DMS 273 treated with DMSO at 0.1 percent for 48 hours (cell line): ENCODE measurements at regions not wholly inside any gene's neighbourhood (a gene's known extent, or its start where the extent isn't known, plus 50 kb on each side); places are given as distances from the start of the nearest gene placed in this dataset.
"Not testable (repeated sequence)": the region's sequence is repeated elsewhere in the genome, so short reads cannot be mapped to it uniquely, and the experiment has no call there.

Experiments used
- DNase-seq: peaks from one replicate; lab custom pipeline; 2025; lab: John Stamatoyannopoulos, UW

- DNase-seq = no peak
Observed at GRCh38 chr3:191076903-191077552, 122.0 kb upstream of the OSTN start.

- no peak for DNase-seq
Observed at GRCh38 chr3:191074511-191074910, 124.5 kb upstream of the OSTN start.

GRCh38 chr3:191070762-191071403 is 128.2 kb upstream of the OSTN start:
- DNase-seq = no peak

DNA sequence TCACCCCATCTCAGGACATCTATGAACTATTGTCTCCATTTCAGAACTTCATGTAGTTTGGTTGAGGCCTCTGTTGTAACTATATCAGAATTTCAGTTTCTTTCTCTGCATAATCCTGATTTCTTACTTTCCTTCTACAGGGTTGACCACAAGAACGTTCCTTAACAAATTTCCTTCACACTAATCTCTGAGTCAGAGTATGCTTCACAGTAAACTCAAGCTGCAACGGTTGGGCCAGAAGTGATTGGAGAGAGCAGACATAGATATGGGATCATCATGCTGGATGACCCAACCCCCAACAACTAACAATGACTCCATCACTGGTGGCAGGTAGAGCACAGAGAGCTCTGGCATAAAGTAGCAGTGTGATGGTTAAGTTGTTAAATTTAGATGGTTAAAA is 128.8 kb upstream of the OSTN start:
- no peak for DNase-seq

GRCh38 chr3:191068946-191069813 is 129.9 kb upstream of the OSTN start:
- no peak for DNase-seq

DNA sequence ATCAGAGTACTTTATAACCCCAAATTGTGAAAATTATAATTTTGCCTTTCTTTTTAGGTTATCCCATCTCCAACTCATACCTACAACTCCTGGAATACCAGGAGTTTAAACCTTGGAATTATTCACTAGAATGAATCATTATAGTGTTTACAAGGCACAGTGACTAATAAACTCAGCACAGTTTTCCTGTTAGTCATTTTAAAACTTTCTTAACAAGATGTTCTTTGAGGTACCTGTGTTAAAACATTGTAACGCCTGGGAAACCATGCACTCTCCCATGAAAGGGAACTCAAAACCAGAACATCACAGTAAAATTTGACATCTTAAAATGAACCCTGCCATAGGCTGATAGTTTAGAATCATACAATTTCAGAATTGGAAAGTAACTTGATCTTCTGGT is 132.4 kb upstream of the OSTN start:
- DNase-seq = no peak

DNA sequence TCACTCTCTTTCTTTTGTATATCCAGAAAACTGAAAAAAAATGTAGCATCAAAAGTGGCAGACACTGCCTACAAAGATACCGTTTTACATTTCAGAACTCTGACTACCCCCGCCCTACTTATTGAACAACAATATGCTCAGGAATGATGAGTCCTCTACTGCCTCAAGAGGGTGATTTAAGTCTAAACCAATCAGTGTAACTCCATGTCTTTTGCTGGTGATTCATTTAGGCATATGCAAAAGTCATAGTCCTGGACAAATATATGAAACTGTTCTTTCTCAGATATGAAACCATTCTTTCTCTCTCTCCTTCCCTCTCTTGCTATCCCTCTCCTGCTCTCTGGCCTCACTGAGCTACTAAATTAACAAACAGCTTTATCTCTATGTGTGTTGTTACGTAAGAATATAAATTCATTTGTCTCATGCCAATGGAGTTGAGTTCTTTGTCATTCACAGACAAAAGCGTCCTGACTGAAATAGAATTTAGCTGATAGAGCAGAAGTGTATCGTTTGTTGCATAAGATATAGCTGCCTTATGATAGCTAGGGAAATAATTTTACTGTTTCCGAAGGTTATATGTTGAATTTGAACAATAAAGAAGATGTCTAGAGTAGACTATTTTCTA is 133.7 kb upstream of the OSTN start:
- no peak for DNase-seq

DNA sequence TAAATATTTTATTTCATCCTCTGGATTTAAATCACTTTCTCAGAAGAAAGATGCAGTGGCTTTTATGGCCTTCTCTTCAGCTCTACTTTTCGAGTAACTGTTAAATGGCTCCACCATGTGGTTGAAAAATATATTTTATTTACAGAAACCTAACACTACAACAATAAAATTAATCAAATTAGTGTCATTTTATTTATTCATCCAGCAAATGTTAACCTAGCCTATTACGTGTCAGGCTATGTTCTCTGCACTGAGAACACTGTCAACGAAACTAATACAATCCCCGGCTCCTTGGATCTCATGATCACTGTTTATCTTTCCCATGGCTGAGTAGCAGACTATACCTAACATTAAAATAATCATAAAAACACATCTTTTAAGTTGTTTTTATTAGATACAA is 148.0 kb upstream of the OSTN start:
- DNase-seq = no peak

DNA sequence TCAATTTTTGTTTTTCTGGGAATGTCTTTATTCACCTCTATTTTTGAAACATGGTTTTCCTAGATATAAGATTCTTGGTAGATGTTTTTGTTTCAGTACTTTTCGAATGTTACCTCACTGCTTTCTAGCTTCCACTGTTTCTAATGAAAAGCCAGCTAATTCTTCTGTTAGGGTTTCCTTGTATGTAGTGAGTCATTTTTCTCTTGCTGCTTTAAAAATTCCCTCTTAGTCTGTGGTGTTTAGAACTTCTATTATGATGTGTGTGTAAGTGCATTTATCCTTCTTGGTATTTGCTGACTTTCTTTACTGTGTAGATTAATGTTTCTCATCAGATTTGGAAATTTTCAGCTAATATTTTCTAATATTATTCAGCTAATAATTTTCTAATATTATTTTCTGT is 151.1 kb upstream of the OSTN start:
- DNase-seq = no peak

GRCh38 chr3:191030929-191031328 is 168.1 kb upstream of the OSTN start:
- DNase-seq = no peak

- no peak for DNase-seq
Observed at GRCh38 chr3:191030491-191030890, 168.0 kb upstream of the GMNC start.

GRCh38 chr3:191026746-191027145 is 164.3 kb upstream of the GMNC start:
- no peak for DNase-seq

DNA sequence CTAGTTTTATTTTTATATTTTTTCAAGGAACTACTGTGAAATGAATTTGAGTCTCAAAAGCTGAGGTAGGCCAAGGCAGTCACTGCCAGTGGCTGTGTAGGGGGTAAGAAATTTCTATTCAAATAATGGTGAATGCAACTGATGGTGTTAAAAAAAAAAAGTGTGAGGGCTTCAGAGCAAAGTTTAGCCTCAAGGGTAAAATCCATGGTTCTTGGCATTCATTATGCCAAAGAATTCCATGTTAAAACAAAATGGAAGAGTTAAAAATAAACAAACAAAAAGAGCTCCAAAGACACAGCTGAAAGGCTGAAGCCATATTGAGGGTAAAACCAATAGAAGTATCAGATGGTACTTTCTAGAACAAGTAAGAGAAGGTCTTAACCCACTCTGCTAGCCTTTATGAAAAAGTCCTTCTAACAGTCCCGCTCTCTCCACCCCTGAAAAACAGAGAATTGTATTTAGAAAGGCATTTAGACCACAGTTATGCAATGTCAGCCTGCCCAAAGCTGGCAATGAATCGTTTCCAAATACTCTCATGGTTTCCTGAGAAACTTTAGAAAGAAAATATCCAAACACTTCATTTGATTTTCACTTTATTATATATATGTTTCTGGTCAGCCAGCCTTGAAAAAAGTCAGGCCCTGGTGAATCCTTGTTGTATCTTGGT is 158.4 kb upstream of the GMNC start:
- DNase-seq = no peak

DNA sequence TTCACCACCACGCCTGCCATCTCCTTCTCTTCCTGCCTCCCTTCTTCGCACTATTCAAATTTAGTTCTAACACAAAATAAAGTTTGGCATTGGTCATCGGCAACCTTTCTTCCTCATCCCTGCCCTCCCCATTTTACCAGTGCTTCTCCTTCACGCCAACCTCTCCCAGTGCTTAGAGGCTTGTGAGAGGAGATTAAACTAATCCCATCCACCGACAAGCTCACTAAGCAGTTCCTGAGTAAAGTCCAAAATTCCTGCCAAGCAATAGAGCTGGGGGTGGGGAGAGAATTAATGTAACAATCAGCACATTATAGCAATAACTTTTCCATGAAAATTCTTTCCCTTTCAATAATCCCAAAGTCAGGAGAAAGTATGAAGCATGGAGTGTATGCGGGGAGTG is 157.4 kb upstream of the GMNC start:
- no peak for DNase-seq

DNA sequence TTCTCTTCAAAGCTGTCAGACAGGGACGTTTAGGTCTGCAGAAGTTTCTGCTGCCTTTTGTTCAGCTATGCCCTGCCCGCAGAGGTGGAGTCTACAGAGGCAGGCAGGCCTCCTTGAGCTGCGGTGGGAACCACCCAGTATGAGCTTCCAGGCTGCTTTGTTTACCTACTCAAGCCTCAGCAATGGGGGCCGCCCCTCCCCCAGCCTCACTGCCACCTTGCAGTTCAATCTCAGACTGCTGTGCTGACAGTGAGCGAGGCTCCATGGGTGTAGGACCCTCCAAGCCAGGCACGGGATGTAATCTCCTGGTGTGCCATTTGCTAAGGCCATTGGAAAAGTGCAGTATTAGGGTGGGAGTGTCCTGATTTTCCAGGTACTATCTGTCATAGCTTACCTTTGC is 153.5 kb upstream of the GMNC start:
- not testable (repeated sequence) for DNase-seq

DNA sequence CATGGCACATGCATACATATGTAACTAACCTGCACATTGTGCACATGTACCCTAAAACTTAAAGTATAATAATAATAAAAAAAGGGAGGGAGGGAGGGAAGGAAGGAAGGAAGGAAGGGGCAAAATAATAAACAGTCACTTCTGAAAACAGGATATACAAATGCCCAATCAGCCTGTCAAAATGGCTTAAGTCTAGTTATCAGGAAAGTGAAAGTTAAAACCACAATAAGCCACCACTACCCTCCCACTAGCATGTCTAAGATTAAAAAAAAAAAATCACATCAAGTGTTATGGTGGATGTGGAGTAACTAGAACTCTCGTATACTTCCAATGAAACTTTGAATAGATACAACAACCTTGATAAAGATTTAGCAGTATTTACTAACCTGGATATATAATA is 145.6 kb upstream of the GMNC start:
- no peak for DNase-seq

DNA sequence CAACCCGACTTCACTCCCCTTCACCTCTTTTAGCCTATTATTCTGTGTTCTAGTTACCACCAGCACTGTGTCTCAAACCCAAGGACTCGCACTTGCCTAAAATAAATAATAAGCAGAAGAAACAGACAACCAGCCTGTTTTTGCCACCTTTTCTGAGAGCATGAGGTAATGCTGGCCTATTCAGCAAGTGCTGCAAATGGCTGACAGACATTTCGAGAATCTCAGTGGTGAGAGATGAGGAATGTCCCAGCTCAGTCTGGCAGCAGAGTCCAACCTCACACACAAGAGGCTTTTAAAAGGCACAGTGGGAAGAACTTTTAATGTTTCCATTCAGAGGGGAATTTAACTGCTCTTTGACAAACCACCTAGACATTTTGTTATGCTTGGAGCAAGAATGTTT is 143.3 kb upstream of the GMNC start:
- DNase-seq = no peak

DNA sequence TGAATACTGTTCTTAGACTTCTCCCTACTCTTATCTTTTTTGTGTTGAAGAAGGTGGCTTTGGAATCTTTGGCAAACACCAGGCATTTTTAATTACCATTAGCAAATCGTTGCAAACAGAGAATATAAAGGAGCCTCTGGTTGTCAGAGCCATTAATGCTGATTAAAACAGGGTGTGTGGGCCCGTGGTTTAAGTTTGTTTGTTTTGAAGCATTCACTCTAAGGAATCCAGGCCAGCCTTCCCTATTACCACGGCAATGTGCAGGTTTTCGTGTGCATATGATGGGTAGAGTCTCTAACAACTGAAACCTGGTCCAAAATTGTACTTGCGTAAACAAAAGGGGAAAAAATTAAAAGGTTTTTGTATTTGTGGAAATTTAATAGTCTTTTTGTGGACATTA is 141.2 kb upstream of the GMNC start:
- DNase-seq = no peak

- DNase-seq = no peak
Observed at GRCh38 chr3:190996181-190996775, 133.8 kb upstream of the GMNC start.

DNA sequence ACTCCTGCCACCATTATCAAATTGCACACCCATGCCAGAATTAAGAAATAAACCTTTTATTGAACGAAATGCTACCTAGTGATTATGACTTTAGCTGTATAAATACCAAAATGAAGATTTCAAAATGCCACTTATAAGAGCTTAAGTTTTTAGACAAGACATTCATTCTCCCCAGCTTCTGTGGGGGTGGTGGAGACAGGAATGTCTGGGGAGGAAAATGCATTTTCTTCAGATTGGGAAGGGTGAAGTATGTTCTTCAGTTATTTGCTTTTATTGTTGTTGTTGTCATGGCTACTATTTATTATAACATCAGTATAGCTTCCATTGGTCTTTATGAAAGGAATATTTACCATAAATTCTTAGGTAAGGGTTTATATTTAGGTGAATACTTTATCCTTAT is 132.7 kb upstream of the GMNC start:
- DNase-seq = no peak

- DNase-seq = no peak
Observed at GRCh38 chr3:190990898-190991297, 128.4 kb upstream of the GMNC start.

- no peak for DNase-seq
Observed at GRCh38 chr3:190989218-190989617, 126.7 kb upstream of the GMNC start.
